Esophagus muscularis mucosa (tissue), 4 donors: ENCODE measurements at regions not wholly inside any gene's neighbourhood (a gene's known extent, or its start where the extent isn't known, plus 50 kb on each side); places are given as distances from the start of the nearest gene placed in this dataset.

Experiments used
- DNase-seq: peaks from one replicate; pipeline ENCODE4 v3.0.0-alpha.2; 2017; ENCODE audit errors: extremely low spot score
- H3K27ac ChIP-seq, 4 donors: fragments of 200-600 bp; sonication (generic); replicated peaks in 1 of 4; 1 replicate in 3 of 4; 2 replicates in 1 of 4; pipeline ENCODE4 v1.5.1; 2016 to 2019; ENCODE audit warnings: mild to moderate bottlenecking in 1 of 4
- H3K27me3 ChIP-seq, 4 donors: fragments of 200-600 bp; sonication (generic); one replicate each; pipeline versions ENCODE4 v1.5.1 to v1.6.0; 2016 to 2019
- H3K36me3 ChIP-seq, 4 donors: fragments of 200-600 bp; sonication (generic); one replicate each; pipeline ENCODE4 v1.5.1; 2016 to 2019
- H3K4me1 ChIP-seq, 4 donors: fragments of 200-600 bp; sonication (generic); one replicate each; pipeline ENCODE4 v1.5.1; 2016 to 2019
- H3K4me3 ChIP-seq, 4 donors: fragments of 200-600 bp; sonication (generic); 1 replicate in 2 of 4; 2 replicates in 2 of 4; pipeline ENCODE4 v1.5.1; 2016 to 2019; ENCODE audit warnings: mild to moderate bottlenecking in 4 of 4, moderate library complexity in 1 of 4
- H3K9me3 ChIP-seq, 4 donors: fragments of 200-600 bp; sonication (generic); 1 replicate in 3 of 4; 2 replicates in 1 of 4; pipeline ENCODE4 v1.5.1; 2016 to 2019
- CTCF ChIP-seq, 3 experiments: fragments of 200-600 bp in 2 of 3; fragments of 450-650 bp in 1 of 3; sonication (generic) in 2 of 3; IDR thresholded peaks; one replicate each; pipeline ENCODE4 v1.5.1; 2017 to 2019; ENCODE audit warnings: antibody characterized with exemption in 3 of 3, mild to moderate bottlenecking in 2 of 3, moderate library complexity in 1 of 3
- EP300 ChIP-seq: sonication (generic); formaldehyde crosslinking; IDR thresholded peaks from one replicate; pipeline ENCODE4 v1.6.1; 2017; ENCODE audit warnings: antibody characterized with exemption
- POLR2A ChIP-seq: fragments of 450-650 bp; IDR thresholded peaks from one replicate; pipeline ENCODE4 v1.6.1; 2017; ENCODE audit warnings: antibody characterized with exemption, moderate library complexity, mild to moderate bottlenecking, low read depth
- POLR2AphosphoS5 ChIP-seq, 2 donors: sonication (generic); formaldehyde crosslinking; IDR thresholded peaks; one replicate each; pipeline ENCODE4 v1.6.1; 2017; ENCODE audit warnings: antibody characterized with exemption in 2 of 2
- WGBS: methylation state at CpG from one replicate; pipeline ENCODE4 v1.1.5; 2018; 5-methylcytosine and 5-hydroxymethylcytosine counted together
- intact Hi-C: fragments of 100-400 bp; cut with DNase I; formaldehyde crosslinking; loops from one replicate; pipeline ENCODE4 v1.15.1; 2023

- no peak for TF ChIP-seq POLR2A
- no peak for TF ChIP-seq CTCF (IDR thresholded peaks at IDR 0.05)
- no peak for TF ChIP-seq POLR2AphosphoS5 (IDR thresholded peaks at IDR 0.05)
- TF ChIP-seq EP300, result no peak
- 63% methylated on average over 13 of the region's 13 CpGs for WGBS
Observed at GRCh38 chr2:20880221-20880771, 57.4 kb upstream of the LDAH start.

DNA sequence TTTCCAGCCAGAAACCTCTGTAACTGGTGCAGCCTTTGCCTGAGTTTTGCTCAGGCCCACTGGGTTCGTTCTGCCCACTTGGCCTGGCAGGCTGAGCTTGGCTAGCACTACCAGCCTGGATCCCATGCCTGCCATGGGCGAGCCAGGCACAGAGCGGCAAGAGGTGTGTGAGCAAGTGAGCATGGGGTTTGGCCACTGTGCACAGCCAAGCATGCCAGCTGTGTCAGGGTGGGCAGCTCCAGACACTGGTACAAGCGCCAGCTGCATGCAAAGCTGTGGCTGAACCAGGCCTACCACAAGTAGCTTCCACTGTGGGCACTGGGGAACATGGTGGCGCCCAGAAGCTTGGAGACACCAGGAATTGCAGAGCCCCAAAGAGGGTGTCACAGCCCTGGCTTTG lies 56.3 kb upstream of the LDAH start:
- peaks cover 0 to 10% (median 4%) of the 10 kb centered on the region in 4 donors for H3K4me1 ChIP-seq
- H3K4me3 ChIP-seq, result no peak overlapping the region
- H3K9me3 ChIP-seq, result no peaks in the 10 kb centered on the region
- 63% methylated on average over 2 of the region's 5 CpGs for WGBS
- no peak overlapping the region for H3K27ac ChIP-seq
- no peaks in the 10 kb centered on the region for H3K36me3 ChIP-seq
- DNase-seq, result no peak
- no peaks in the 10 kb centered on the region for H3K27me3 ChIP-seq
- TF ChIP-seq POLR2A (no peak), CTCF (IDR thresholded peaks at IDR 0.05) (no peak)
- intact Hi-C loops, result no loop called here

More at GRCh38 chr2:20880221-20880771, 57.4 kb upstream of the LDAH start:
- Histone ChIP-seq H3K27me3 (no peaks in the 10 kb centered on the region), H3K9me3 (no peaks in the 10 kb centered on the region), H3K4me3 (no peak overlapping the region), H3K4me1 (peaks cover 0 to 10% (median 4%) of the 10 kb centered on the region in 4 donors), H3K36me3 (no peaks in the 10 kb centered on the region), H3K27ac (no peak overlapping the region)
- DNase-seq, result no peak
- intact Hi-C loops, result no loop called here

DNA sequence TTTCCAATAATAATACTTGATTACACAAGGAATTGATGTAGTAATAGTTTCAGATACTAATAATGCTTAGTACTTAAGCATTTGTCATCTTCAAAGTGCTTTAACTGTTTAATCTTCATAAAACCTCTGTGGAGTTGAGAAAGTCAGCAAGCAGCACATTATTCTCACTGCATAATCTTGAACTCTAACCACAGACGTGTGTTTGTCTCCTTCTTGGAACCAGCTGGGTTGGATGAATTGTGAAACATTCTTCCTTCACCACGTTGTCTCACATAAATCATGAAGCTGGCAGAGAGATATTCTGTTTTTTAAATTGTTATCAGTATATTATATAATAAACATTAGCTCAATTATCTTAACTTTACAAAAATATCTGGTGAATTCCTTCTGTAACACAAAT lies 55.1 kb upstream of the LDAH start:
- 0% methylated on average over 2 of the region's 2 CpGs for WGBS
- no peak overlapping the region for H3K4me3 ChIP-seq
- intact Hi-C loops, result no loop called here
- no peaks in the 10 kb centered on the region for H3K9me3 ChIP-seq
- TF ChIP-seq CTCF (IDR thresholded peaks at IDR 0.05), result no peak
- TF ChIP-seq POLR2A, result no peak
- peak in 1 of 2 donors; percentile 9 for TF ChIP-seq POLR2AphosphoS5 (IDR thresholded peaks at IDR 0.05)
- no peaks in the 10 kb centered on the region for H3K36me3 ChIP-seq
- no peaks in the 10 kb centered on the region for H3K27me3 ChIP-seq
- peaks cover 0 to 10% (median 4%) of the 10 kb centered on the region in 4 donors for H3K4me1 ChIP-seq
- no peak for DNase-seq
- H3K27ac ChIP-seq, result peak overlapping the region in 2 of 4 donors; percentile 31 to 53
